PC-3 (cell line): ENCODE measurements at regions not wholly inside any gene's neighbourhood (a gene's known extent, or its start where the extent isn't known, plus 50 kb on each side); places are given as distances from the start of the nearest gene placed in this dataset.
"Not testable (repeated sequence)": the region's sequence is repeated elsewhere in the genome, so short reads cannot be mapped to it uniquely, and the experiment has no call there.

Source experiments
- EZH2phosphoT487 ChIP-seq: fragments of 300-600 bp; sonication (generic); IDR thresholded peaks from 2 replicates; pipeline ENCODE4 v1.6.1; 2018; ENCODE audit warnings: mild to moderate bottlenecking, antibody characterized with exemption, low read length, borderline replicate concordance
- TF ChIP-seq, protein P1 (sequence below): fragments of 300-600 bp; sonication (generic); conservative IDR thresholded peaks from 2 replicates; pipeline ENCODE4 v1.5.1; 2017; ENCODE audit warnings: antibody characterized with exemption, low read depth, mild to moderate bottlenecking, low read length

- TF ChIP-seq, protein P1, sequence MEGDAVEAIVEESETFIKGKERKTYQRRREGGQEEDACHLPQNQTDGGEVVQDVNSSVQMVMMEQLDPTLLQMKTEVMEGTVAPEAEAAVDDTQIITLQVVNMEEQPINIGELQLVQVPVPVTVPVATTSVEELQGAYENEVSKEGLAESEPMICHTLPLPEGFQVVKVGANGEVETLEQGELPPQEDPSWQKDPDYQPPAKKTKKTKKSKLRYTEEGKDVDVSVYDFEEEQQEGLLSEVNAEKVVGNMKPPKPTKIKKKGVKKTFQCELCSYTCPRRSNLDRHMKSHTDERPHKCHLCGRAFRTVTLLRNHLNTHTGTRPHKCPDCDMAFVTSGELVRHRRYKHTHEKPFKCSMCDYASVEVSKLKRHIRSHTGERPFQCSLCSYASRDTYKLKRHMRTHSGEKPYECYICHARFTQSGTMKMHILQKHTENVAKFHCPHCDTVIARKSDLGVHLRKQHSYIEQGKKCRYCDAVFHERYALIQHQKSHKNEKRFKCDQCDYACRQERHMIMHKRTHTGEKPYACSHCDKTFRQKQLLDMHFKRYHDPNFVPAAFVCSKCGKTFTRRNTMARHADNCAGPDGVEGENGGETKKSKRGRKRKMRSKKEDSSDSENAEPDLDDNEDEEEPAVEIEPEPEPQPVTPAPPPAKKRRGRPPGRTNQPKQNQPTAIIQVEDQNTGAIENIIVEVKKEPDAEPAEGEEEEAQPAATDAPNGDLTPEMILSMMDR: not testable (repeated sequence)
- not testable (repeated sequence) for TF ChIP-seq EZH2phosphoT487
Observed at GRCh38 chr21:5090132-5091079, 5431.0 kb upstream of the TPTE start.
